HepG2 (cell line): ENCODE measurements at regions not wholly inside any gene's neighbourhood (a gene's known extent, or its start where the extent isn't known, plus 50 kb on each side); places are given as distances from the start of the nearest gene placed in this dataset.
A peak's percentile ranks its signal among the peaks of the same experiment; 100 is the strongest.

Source experiments
- ARNT ChIP-seq: fragments of 450-650 bp; IDR thresholded peaks from 2 replicates; pipeline ENCODE4 v1.6.1; 2017
- CC2D1A ChIP-seq: sonication (generic); formaldehyde crosslinking; IDR thresholded peaks from 2 replicates; pipeline ENCODE4 v1.8.1; 2023; ENCODE audit warnings: mild to moderate bottlenecking, missing genetic modification reagents
- HMG20A ChIP-seq: IDR thresholded peaks from 2 replicates; pipeline ENCODE4 v1.6.1; 2016; ENCODE audit warnings: borderline replicate concordance
- MAF1 ChIP-seq: sonication (generic); formaldehyde crosslinking; IDR thresholded peaks from 2 replicates; pipeline ENCODE4 v1.5.0; 2020; ENCODE audit warnings: missing genetic modification reagents, borderline replicate concordance
- MIER2 ChIP-seq: IDR thresholded peaks from 2 replicates; pipeline ENCODE4 v1.6.1; 2016; ENCODE audit warnings: missing biosample characterization, missing genetic modification reagents
- SIX1 ChIP-seq: sonication (generic); formaldehyde crosslinking; IDR thresholded peaks from 2 replicates; pipeline ENCODE4 v1.4.0; 2020; ENCODE audit warnings: missing genetic modification reagents, borderline replicate concordance
- STAG1 ChIP-seq: sonication (generic); formaldehyde crosslinking; IDR thresholded peaks from 2 replicates; pipeline ENCODE4 v1.4.0; 2020; ENCODE audit warnings: missing genetic modification reagents
- TCF7 ChIP-seq: sonication (generic); IDR thresholded peaks from 2 replicates; pipeline ENCODE4 v1.6.1; 2016; ENCODE audit warnings: antibody characterized with exemption, low read depth
- TMF1 ChIP-seq: sonication (generic); formaldehyde crosslinking; IDR thresholded peaks from 2 replicates; pipeline ENCODE4 v1.8.1; 2022; ENCODE audit warnings: low read depth, missing genetic modification reagents
- TSC22D2 ChIP-seq: sonication (generic); formaldehyde crosslinking; IDR thresholded peaks from 2 replicates; pipeline ENCODE4 v1.5.1; 2020; ENCODE audit warnings: missing genetic modification reagents, mild to moderate bottlenecking, borderline replicate concordance
- ZNF326 ChIP-seq: sonication (generic); formaldehyde crosslinking; IDR thresholded peaks from 2 replicates; pipeline ENCODE4 v1.4.0; 2020; ENCODE audit warnings: missing genetic modification reagents, borderline replicate concordance
- ZNF335 ChIP-seq: sonication (generic); formaldehyde crosslinking; IDR thresholded peaks from 2 replicates; pipeline ENCODE4 v1.4.0; 2020; ENCODE audit warnings: missing genetic modification reagents
- ZNF430 ChIP-seq: sonication (generic); formaldehyde crosslinking; IDR thresholded peaks from 2 replicates; pipeline ENCODE4 v1.9.0; 2021; ENCODE audit warnings: mild to moderate bottlenecking, missing genetic modification reagents
- ZNF83 ChIP-seq: sonication (generic); formaldehyde crosslinking; IDR thresholded peaks from 2 replicates; pipeline ENCODE4 v1.4.0; 2020; ENCODE audit warnings: missing genetic modification reagents, mild to moderate bottlenecking, borderline replicate concordance
- ZSCAN22 ChIP-seq: sonication (generic); formaldehyde crosslinking; IDR thresholded peaks from 2 replicates; pipeline ENCODE4 v1.4.0; 2020; ENCODE audit warnings: mild to moderate bottlenecking, missing genetic modification reagents
- ZSCAN25 ChIP-seq: sonication (generic); formaldehyde crosslinking; IDR thresholded peaks from 2 replicates; pipeline ENCODE4 v1.8.0; 2022; ENCODE audit warnings: mild to moderate bottlenecking, missing genetic modification reagents
- TF ChIP-seq, protein P1 (sequence below): sonication (generic); formaldehyde crosslinking; IDR thresholded peaks from 2 replicates; pipeline ENCODE4 v1.5.1; 2020; ENCODE audit warnings: missing genetic modification reagents, mild to moderate bottlenecking, borderline replicate concordance
- TF ChIP-seq, protein P2 (sequence below): sonication (generic); formaldehyde crosslinking; IDR thresholded peaks from 2 replicates; pipeline ENCODE4 v1.4.0; 2020; ENCODE audit warnings: missing genetic modification reagents, borderline replicate concordance
- TF ChIP-seq, protein P3 (sequence below): IDR thresholded peaks from 2 replicates; pipeline ENCODE4 v1.6.1; 2016
- TF ChIP-seq, protein P4 (sequence below): sonication (generic); formaldehyde crosslinking; IDR thresholded peaks from 2 replicates; pipeline ENCODE4 v1.5.0; 2020; ENCODE audit warnings: missing genetic modification reagents, mild to moderate bottlenecking, borderline replicate concordance
- TF ChIP-seq, protein P5 (sequence below): IDR thresholded peaks from 2 replicates; pipeline ENCODE4 v1.6.1; 2016; ENCODE audit warnings: missing genetic modification reagents, missing compliant biosample characterization
- TF ChIP-seq, protein P6 (sequence below): sonication (generic); formaldehyde crosslinking; IDR thresholded peaks from 2 replicates; pipeline ENCODE4 v1.4.0; 2020; ENCODE audit warnings: mild to moderate bottlenecking, missing genetic modification reagents

DNA sequence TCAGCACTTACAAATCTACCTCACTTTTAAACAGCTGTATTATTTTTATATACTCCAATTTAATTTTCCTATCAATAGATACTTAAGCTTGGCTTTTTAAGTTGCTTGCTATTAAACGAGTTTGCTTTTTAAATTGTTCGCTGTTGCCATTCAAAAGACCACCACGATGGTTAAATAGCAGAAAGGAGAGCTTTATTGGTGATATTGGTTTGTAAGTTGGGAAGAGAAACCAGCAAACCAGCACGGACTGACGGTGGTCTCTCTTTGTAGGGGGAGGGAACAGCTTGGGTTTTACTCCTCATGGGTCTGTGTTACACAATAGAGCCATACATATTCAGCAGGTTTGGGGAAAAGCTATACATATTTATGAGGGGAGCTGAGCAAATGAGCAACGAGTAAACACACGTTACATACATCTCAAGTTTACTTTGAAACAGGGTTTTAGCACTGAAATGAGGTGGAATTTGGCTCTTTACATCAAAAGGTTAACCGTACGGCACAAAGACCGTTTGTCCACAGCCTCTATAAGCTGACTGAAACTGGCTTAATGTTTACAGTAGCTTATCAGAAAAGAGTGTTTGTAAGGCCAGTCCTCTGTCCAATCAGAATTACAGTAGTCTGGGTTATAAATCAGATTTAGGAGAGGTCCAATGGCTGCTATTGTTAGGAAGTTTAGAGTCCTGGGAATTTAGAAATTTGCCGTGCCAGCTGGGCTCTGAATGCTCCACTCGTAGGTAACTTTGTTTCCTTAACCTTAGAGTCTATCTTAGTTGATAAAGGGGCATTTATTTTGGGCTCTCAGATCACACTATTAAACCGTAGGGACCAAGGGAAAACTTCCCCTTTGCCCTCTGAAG lies 69.7 kb upstream of the DHRS4 start (continued):
- TF ChIP-seq, protein P1, sequence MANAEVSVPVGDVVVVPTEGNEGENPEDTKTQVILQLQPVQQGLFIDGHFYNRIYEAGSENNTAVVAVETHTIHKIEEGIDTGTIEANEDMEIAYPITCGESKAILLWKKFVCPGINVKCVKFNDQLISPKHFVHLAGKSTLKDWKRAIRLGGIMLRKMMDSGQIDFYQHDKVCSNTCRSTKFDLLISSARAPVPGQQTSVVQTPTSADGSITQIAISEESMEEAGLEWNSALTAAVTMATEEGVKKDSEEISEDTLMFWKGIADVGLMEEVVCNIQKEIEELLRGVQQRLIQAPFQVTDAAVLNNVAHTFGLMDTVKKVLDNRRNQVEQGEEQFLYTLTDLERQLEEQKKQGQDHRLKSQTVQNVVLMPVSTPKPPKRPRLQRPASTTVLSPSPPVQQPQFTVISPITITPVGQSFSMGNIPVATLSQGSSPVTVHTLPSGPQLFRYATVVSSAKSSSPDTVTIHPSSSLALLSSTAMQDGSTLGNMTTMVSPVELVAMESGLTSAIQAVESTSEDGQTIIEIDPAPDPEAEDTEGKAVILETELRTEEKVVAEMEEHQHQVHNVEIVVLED (CRISPR knock-in tag): no peak
- peak; percentile 53 for TF ChIP-seq ZSCAN25 (CRISPR knock-in tag)
- TF ChIP-seq MIER2 (CRISPR knock-in tag): peak; percentile 66
- peak; percentile 72; the same call in 1 of the 2 replicates for TF ChIP-seq SIX1 (CRISPR knock-in tag)
- TF ChIP-seq, protein P2, sequence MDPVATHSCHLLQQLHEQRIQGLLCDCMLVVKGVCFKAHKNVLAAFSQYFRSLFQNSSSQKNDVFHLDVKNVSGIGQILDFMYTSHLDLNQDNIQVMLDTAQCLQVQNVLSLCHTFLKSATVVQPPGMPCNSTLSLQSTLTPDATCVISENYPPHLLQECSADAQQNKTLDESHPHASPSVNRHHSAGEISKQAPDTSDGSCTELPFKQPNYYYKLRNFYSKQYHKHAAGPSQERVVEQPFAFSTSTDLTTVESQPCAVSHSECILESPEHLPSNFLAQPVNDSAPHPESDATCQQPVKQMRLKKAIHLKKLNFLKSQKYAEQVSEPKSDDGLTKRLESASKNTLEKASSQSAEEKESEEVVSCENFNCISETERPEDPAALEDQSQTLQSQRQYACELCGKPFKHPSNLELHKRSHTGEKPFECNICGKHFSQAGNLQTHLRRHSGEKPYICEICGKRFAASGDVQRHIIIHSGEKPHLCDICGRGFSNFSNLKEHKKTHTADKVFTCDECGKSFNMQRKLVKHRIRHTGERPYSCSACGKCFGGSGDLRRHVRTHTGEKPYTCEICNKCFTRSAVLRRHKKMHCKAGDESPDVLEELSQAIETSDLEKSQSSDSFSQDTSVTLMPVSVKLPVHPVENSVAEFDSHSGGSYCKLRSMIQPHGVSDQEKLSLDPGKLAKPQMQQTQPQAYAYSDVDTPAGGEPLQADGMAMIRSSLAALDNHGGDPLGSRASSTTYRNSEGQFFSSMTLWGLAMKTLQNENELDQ: no peak
- peak; percentile 94; the same call in 1 of the 2 replicates for TF ChIP-seq TSC22D2 (CRISPR knock-in tag)
- TF ChIP-seq TMF1: no peak
- TF ChIP-seq, protein P3, sequence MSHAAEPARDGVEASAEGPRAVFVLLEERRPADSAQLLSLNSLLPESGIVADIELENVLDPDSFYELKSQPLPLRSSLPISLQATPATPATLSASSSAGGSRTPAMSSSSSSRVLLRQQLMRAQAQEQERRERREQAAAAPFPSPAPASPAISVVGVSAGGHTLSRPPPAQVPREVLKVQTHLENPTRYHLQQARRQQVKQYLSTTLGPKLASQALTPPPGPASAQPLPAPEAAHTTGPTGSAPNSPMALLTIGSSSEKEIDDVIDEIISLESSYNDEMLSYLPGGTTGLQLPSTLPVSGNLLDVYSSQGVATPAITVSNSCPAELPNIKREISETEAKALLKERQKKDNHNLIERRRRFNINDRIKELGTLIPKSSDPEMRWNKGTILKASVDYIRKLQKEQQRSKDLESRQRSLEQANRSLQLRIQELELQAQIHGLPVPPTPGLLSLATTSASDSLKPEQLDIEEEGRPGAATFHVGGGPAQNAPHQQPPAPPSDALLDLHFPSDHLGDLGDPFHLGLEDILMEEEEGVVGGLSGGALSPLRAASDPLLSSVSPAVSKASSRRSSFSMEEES (CRISPR knock-in tag): peak; percentile 67
- no peak for TF ChIP-seq STAG1
- TF ChIP-seq TCF7: peak; percentile 95
- no peak for TF ChIP-seq MAF1 (CRISPR knock-in tag)
- TF ChIP-seq ARNT: no peak
- TF ChIP-seq, protein P4, sequence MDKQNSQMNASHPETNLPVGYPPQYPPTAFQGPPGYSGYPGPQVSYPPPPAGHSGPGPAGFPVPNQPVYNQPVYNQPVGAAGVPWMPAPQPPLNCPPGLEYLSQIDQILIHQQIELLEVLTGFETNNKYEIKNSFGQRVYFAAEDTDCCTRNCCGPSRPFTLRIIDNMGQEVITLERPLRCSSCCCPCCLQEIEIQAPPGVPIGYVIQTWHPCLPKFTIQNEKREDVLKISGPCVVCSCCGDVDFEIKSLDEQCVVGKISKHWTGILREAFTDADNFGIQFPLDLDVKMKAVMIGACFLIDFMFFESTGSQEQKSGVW: no peak
- TF ChIP-seq ZNF335 (CRISPR knock-in tag): 0 out of 2 replicates have a peak, but pooled peaks have one; percentile 81
- peak; percentile 20; the same call in 1 of the 2 replicates for TF ChIP-seq ZNF430
- TF ChIP-seq ZNF326 (CRISPR knock-in tag): no peak
- TF ChIP-seq CC2D1A: peak; percentile 73; the same call in 1 of the 2 replicates
- TF ChIP-seq, protein P5, sequence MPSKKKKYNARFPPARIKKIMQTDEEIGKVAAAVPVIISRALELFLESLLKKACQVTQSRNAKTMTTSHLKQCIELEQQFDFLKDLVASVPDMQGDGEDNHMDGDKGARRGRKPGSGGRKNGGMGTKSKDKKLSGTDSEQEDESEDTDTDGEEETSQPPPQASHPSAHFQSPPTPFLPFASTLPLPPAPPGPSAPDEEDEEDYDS (CRISPR knock-in tag): peak; percentile 65; the same call in 1 of the 2 replicates
- TF ChIP-seq ZSCAN22 (CRISPR knock-in tag): peak; percentile 60; the same call in 1 of the 2 replicates
- TF ChIP-seq ZNF83: no peak
- peak; percentile 82; the same call in 1 of the 2 replicates for TF ChIP-seq HMG20A (CRISPR knock-in tag)
- TF ChIP-seq, protein P6, sequence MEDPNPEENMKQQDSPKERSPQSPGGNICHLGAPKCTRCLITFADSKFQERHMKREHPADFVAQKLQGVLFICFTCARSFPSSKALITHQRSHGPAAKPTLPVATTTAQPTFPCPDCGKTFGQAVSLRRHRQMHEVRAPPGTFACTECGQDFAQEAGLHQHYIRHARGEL (CRISPR knock-in tag): no peak
